Loucy (cell line): ENCODE measurements at regions not wholly inside any gene's neighbourhood (a gene's known extent, or its start where the extent isn't known, plus 50 kb on each side); places are given as distances from the start of the nearest gene placed in this dataset.

Source experiments
- EZH2phosphoT487 ChIP-seq: fragments of 200-600 bp; IDR thresholded peaks from 2 replicates; pipeline ENCODE4 v1.6.1; 2018; ENCODE audit warnings: antibody characterized with exemption, mild to moderate bottlenecking, moderate library complexity, borderline replicate concordance
- TF ChIP-seq, protein P1 (sequence below): fragments of 200-600 bp; sonication (generic); conservative IDR thresholded peaks from 2 replicates; pipeline ENCODE4 v1.5.1; 2014; ENCODE audit warnings: mild to moderate bottlenecking, antibody characterized with exemption, low read length

DNA sequence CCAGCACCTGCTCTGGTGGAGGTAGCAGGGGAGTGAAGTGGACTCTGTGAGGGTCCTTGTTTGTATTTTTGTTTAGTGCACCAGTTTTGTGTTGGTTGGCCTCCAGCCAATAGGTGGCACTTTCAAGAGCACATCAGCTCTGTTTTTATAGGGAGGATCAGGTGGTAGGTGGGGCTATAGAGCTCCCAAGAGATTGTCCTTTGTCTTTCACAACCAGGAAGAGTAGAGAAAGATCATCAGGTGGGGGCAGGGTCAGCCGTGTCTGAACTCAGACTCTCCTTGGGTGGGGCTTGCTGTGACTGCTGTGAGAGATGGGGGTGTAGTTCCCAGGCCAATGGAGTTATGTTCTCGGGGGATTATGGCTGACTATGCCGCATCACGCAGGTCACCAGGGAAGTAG is 159.8 kb downstream of the ZNF326 start:
- TF ChIP-seq, protein P1, sequence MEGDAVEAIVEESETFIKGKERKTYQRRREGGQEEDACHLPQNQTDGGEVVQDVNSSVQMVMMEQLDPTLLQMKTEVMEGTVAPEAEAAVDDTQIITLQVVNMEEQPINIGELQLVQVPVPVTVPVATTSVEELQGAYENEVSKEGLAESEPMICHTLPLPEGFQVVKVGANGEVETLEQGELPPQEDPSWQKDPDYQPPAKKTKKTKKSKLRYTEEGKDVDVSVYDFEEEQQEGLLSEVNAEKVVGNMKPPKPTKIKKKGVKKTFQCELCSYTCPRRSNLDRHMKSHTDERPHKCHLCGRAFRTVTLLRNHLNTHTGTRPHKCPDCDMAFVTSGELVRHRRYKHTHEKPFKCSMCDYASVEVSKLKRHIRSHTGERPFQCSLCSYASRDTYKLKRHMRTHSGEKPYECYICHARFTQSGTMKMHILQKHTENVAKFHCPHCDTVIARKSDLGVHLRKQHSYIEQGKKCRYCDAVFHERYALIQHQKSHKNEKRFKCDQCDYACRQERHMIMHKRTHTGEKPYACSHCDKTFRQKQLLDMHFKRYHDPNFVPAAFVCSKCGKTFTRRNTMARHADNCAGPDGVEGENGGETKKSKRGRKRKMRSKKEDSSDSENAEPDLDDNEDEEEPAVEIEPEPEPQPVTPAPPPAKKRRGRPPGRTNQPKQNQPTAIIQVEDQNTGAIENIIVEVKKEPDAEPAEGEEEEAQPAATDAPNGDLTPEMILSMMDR: no peak
- TF ChIP-seq EZH2phosphoT487: no peak
